Esophagus muscularis mucosa (tissue), 4 donors: ENCODE measurements at regions not wholly inside any gene's neighbourhood (a gene's known extent, or its start where the extent isn't known, plus 50 kb on each side); places are given as distances from the start of the nearest gene placed in this dataset.

ENCODE experiments used
- DNase-seq: peaks from one replicate; pipeline ENCODE4 v3.0.0-alpha.2; 2017; ENCODE audit errors: extremely low spot score
- H3K27ac ChIP-seq, 4 donors: fragments of 200-600 bp; sonication (generic); replicated peaks in 1 of 4; 1 replicate in 3 of 4; 2 replicates in 1 of 4; pipeline ENCODE4 v1.5.1; 2016 to 2019; ENCODE audit warnings: mild to moderate bottlenecking in 1 of 4
- H3K27me3 ChIP-seq, 4 donors: fragments of 200-600 bp; sonication (generic); one replicate each; pipeline versions ENCODE4 v1.5.1 to v1.6.0; 2016 to 2019
- H3K36me3 ChIP-seq, 4 donors: fragments of 200-600 bp; sonication (generic); one replicate each; pipeline ENCODE4 v1.5.1; 2016 to 2019
- H3K4me1 ChIP-seq, 4 donors: fragments of 200-600 bp; sonication (generic); one replicate each; pipeline ENCODE4 v1.5.1; 2016 to 2019
- H3K4me3 ChIP-seq, 4 donors: fragments of 200-600 bp; sonication (generic); 1 replicate in 2 of 4; 2 replicates in 2 of 4; pipeline ENCODE4 v1.5.1; 2016 to 2019; ENCODE audit warnings: mild to moderate bottlenecking in 4 of 4, moderate library complexity in 1 of 4
- H3K9me3 ChIP-seq, 4 donors: fragments of 200-600 bp; sonication (generic); 1 replicate in 3 of 4; 2 replicates in 1 of 4; pipeline ENCODE4 v1.5.1; 2016 to 2019
- CTCF ChIP-seq, 3 experiments: fragments of 200-600 bp in 2 of 3; fragments of 450-650 bp in 1 of 3; sonication (generic) in 2 of 3; IDR thresholded peaks; one replicate each; pipeline ENCODE4 v1.5.1; 2017 to 2019; ENCODE audit warnings: antibody characterized with exemption in 3 of 3, mild to moderate bottlenecking in 2 of 3, moderate library complexity in 1 of 3
- EP300 ChIP-seq: sonication (generic); formaldehyde crosslinking; IDR thresholded peaks from one replicate; pipeline ENCODE4 v1.6.1; 2017; ENCODE audit warnings: antibody characterized with exemption
- POLR2A ChIP-seq: fragments of 450-650 bp; IDR thresholded peaks from one replicate; pipeline ENCODE4 v1.6.1; 2017; ENCODE audit warnings: antibody characterized with exemption, moderate library complexity, mild to moderate bottlenecking, low read depth
- POLR2AphosphoS5 ChIP-seq, 2 donors: sonication (generic); formaldehyde crosslinking; IDR thresholded peaks; one replicate each; pipeline ENCODE4 v1.6.1; 2017; ENCODE audit warnings: antibody characterized with exemption in 2 of 2
- WGBS: methylation state at CpG from one replicate; pipeline ENCODE4 v1.1.5; 2018; 5-methylcytosine and 5-hydroxymethylcytosine counted together
- intact Hi-C: fragments of 100-400 bp; cut with DNase I; formaldehyde crosslinking; loops from one replicate; pipeline ENCODE4 v1.15.1; 2023

GRCh38 chr7:156022483-156023459, 210.5 kb upstream of the SHH start:
- Histone ChIP-seq H3K9me3 (peaks cover 0 to 7% (median 2%) of the 10 kb centered on the region in 4 donors), H3K4me1 (no peaks in the 10 kb centered on the region), H3K27ac (no peak overlapping the region), H3K27me3 (peaks cover 0 to 5% (median 0%) of the 10 kb centered on the region in 4 donors), H3K36me3 (no peaks in the 10 kb centered on the region), H3K4me3 (no peak overlapping the region)
- intact Hi-C loops: no loop called here
- WGBS: 87% methylated on average over 15 of the region's 26 CpGs
- TF ChIP-seq POLR2AphosphoS5 (IDR thresholded peaks at IDR 0.05) (no peak), POLR2A (no peak), EP300 (no peak), CTCF (IDR thresholded peaks at IDR 0.05) (no peak)
- DNase-seq: peak; percentile 85

GRCh38 chr7:156021471-156021870, 209.2 kb upstream of the SHH start:
- DNase-seq: peak; percentile 70
- Histone ChIP-seq H3K4me3 (no peak overlapping the region), H3K36me3 (no peaks in the 10 kb centered on the region), H3K9me3 (peaks cover 0 to 7% (median 2%) of the 10 kb centered on the region in 4 donors), H3K27ac (no peak overlapping the region), H3K4me1 (no peaks in the 10 kb centered on the region), H3K27me3 (peaks cover 0 to 12% (median 0%) of the 10 kb centered on the region in 4 donors)
- intact Hi-C loops: no loop called here
- 86% methylated on average over 9 of the region's 9 CpGs for WGBS
- TF ChIP-seq CTCF (IDR thresholded peaks at IDR 0.05) (no peak), POLR2AphosphoS5 (IDR thresholded peaks at IDR 0.05) (no peak), POLR2A (no peak), EP300 (no peak)

- Histone ChIP-seq H3K9me3 (peaks cover 0 to 7% (median 2%) of the 10 kb centered on the region in 4 donors), H3K36me3 (no peaks in the 10 kb centered on the region), H3K4me3 (no peak overlapping the region), H3K27me3 (peaks cover 0 to 12% (median 0%) of the 10 kb centered on the region in 4 donors), H3K27ac (no peak overlapping the region), H3K4me1 (no peaks in the 10 kb centered on the region)
- intact Hi-C loops: no loop called here
- peak; percentile 37 for DNase-seq
- TF ChIP-seq EP300: no peak
- TF ChIP-seq POLR2A: no peak
- TF ChIP-seq POLR2AphosphoS5 (IDR thresholded peaks at IDR 0.05): no peak
- TF ChIP-seq CTCF (IDR thresholded peaks at IDR 0.05): no peak
- WGBS: 79% methylated on average over 5 of the region's 5 CpGs
Measured at GRCh38 chr7:156020566-156020965, 208.3 kb upstream of the SHH start.

GRCh38 chr7:156019776-156020565, 207.7 kb upstream of the SHH start:
- H3K9me3 ChIP-seq: peaks cover 0 to 7% (median 2%) of the 10 kb centered on the region in 4 donors
- WGBS: 86% methylated on average over 12 of the region's 13 CpGs
- no peaks in the 10 kb centered on the region for H3K36me3 ChIP-seq
- intact Hi-C loops: no loop called here
- H3K27ac ChIP-seq: no peak overlapping the region
- H3K4me1 ChIP-seq: no peaks in the 10 kb centered on the region
- H3K4me3 ChIP-seq: no peak overlapping the region
- TF ChIP-seq CTCF (IDR thresholded peaks at IDR 0.05): no peak
- TF ChIP-seq POLR2A: no peak
- no peak for TF ChIP-seq POLR2AphosphoS5 (IDR thresholded peaks at IDR 0.05)
- TF ChIP-seq EP300: no peak
- peak; percentile 88 for DNase-seq
- H3K27me3 ChIP-seq: peaks cover 0 to 12% (median 0%) of the 10 kb centered on the region in 4 donors
